Activated gamma-delta T cell treated with Interleukin-2 at 50 U/mL for 16 hours (primary cell): ENCODE measurements at regions not wholly inside any gene's neighbourhood (a gene's known extent, or its start where the extent isn't known, plus 50 kb on each side); places are given as distances from the start of the nearest gene placed in this dataset.

ENCODE experiments used
- DNase-seq: peaks from one replicate; pipeline ENCODE4 v3.0.0-alpha.2; 2020

- no peak for DNase-seq
Observed at GRCh38 chr1:18535391-18536210, 54.9 kb downstream of the KLHDC7A start.

- DNase-seq: no peak
Observed at GRCh38 chr1:18536356-18536755, 55.6 kb downstream of the KLHDC7A start.

- no peak for DNase-seq
Observed at GRCh38 chr1:18536915-18537314, 56.2 kb downstream of the KLHDC7A start.

GRCh38 chr1:18537386-18538306 lies 56.9 kb downstream of the KLHDC7A start:
- DNase-seq: no peak

- no peak for DNase-seq
Observed at GRCh38 chr1:18539171-18539570, 58.4 kb downstream of the KLHDC7A start.

- no peak for DNase-seq
Observed at GRCh38 chr1:18540136-18540765, 59.5 kb downstream of the KLHDC7A start.

GRCh38 chr1:18541046-18541795 lies 60.5 kb downstream of the KLHDC7A start:
- DNase-seq: no peak

GRCh38 chr1:18542351-18542750 lies 61.6 kb downstream of the KLHDC7A start:
- DNase-seq: no peak

GRCh38 chr1:18546026-18546425 lies 65.3 kb downstream of the KLHDC7A start:
- DNase-seq: no peak

- DNase-seq: no peak
Observed at GRCh38 chr1:18547460-18547859, 66.7 kb downstream of the KLHDC7A start.

- DNase-seq: no peak
Observed at GRCh38 chr1:18548643-18549042, 67.9 kb downstream of the KLHDC7A start.

GRCh38 chr1:18549106-18549505 lies 68.4 kb downstream of the KLHDC7A start:
- DNase-seq: no peak

GRCh38 chr1:18549906-18550305 lies 69.2 kb downstream of the KLHDC7A start:
- no peak for DNase-seq

GRCh38 chr1:18552631-18553030 lies 71.9 kb downstream of the KLHDC7A start:
- DNase-seq: no peak

- no peak for DNase-seq
Observed at GRCh38 chr1:18553388-18553787, 72.7 kb downstream of the KLHDC7A start.

GRCh38 chr1:18554099-18554498 lies 73.4 kb downstream of the KLHDC7A start:
- DNase-seq: no peak

- DNase-seq: no peak
Observed at GRCh38 chr1:18554597-18554996, 73.9 kb downstream of the KLHDC7A start.

- no peak for DNase-seq
Observed at GRCh38 chr1:18555036-18555435, 74.3 kb downstream of the KLHDC7A start.

- DNase-seq: no peak
Observed at GRCh38 chr1:18556364-18556763, 74.3 kb upstream of the PAX7 start.

- DNase-seq: no peak
Observed at GRCh38 chr1:18557621-18558465, 72.8 kb upstream of the PAX7 start.

GRCh38 chr1:18560692-18561091 lies 70.0 kb upstream of the PAX7 start:
- DNase-seq: no peak

GRCh38 chr1:18561967-18562366 lies 68.7 kb upstream of the PAX7 start:
- DNase-seq: no peak
